ENCODE measurements at regions not wholly inside any gene's neighbourhood (a gene's known extent, or its start where the extent isn't known, plus 50 kb on each side); places are given as distances from the start of the nearest gene placed in this dataset.

- in situ Hi-C loops (cut with HindIII; ENCODE audit: low pct_unique_long_range_greater_than_20kb, low sequenced_read_pairs) = no loop called here
- ChIA-PET CTCF (interaction anchor here (0.7 kb wide), 1 partner anchor 893 kb away, joined by 3 read pairs; no protein-coding TSS in a partner anchor), POLR2A (no interaction called here)
- Histone ChIP-seq H3K4me3 (ENCODE audit: low read depth in 2 of 2, low read length in 2 of 2) (no peak overlapping the region), H3K27ac (ENCODE audit: low read length) (no peak overlapping the region), H3K9me3 (ENCODE audit: control insufficient read depth, insufficient read depth, low read depth, low read length) (no peaks in the 10 kb centered on the region), H3K36me3 (ENCODE audit: control insufficient read depth, insufficient read depth, low read length) (no peaks in the 10 kb centered on the region), H3K4me1 (ENCODE audit: control insufficient read depth, insufficient read depth, low read length) (no peaks in the 10 kb centered on the region), H3K27me3 (ENCODE audit: control insufficient read depth, insufficient read depth, low read length) (no peaks in the 10 kb centered on the region)
- intact Hi-C loops (cut with micrococcal nuclease; ENCODE audit: unreplicated experiment) = no loop called here
- ATAC-seq (no peak), DNase-seq (ENCODE audit: low read depth, low spot score) (no peak)
- TF ChIP-seq POLR2AphosphoS5 (IDR thresholded peaks at IDR 0.05; ENCODE audit: low read depth, low read length) = no peak
- no peak for TF ChIP-seq TCF7L2 (IDR thresholded peaks at IDR 0.05; ENCODE audit: low read depth, low read length)
- TF ChIP-seq CTCF (IDR thresholded peaks at IDR 0.05) = no peak
- no peak for TF ChIP-seq REST (IDR thresholded peaks at IDR 0.05; ENCODE audit: insufficient read depth in 1 of 2, low read depth in 2 of 2, low read length in 1 of 2)
- TF ChIP-seq SIN3A (IDR thresholded peaks at IDR 0.05; ENCODE audit: borderline replicate concordance, insufficient read depth, low read depth, low read length) = no peak
- BruUV-seq (replicated peaks) = no TSS peak
Observed at GRCh38 chr20:11445891-11446290, 471.8 kb upstream of the BTBD3 start.

GRCh38 chr20:11447371-11448100 lies 470.2 kb upstream of the BTBD3 start:
- DNase-seq (ENCODE audit: low read depth, low spot score) (no peak), ATAC-seq (no peak)
- Histone ChIP-seq H3K36me3 (ENCODE audit: control insufficient read depth, insufficient read depth, low read length) (no peaks in the 10 kb centered on the region), H3K27me3 (ENCODE audit: control insufficient read depth, insufficient read depth, low read length) (no peaks in the 10 kb centered on the region), H3K4me3 (ENCODE audit: low read depth in 2 of 2, low read length in 2 of 2) (no peak overlapping the region), H3K4me1 (ENCODE audit: control insufficient read depth, insufficient read depth, low read length) (no peaks in the 10 kb centered on the region), H3K9me3 (ENCODE audit: control insufficient read depth, insufficient read depth, low read depth, low read length) (no peaks in the 10 kb centered on the region), H3K27ac (ENCODE audit: low read length) (peak overlapping the region; percentile 29; the same call in 1 of the 2 replicates)
- intact Hi-C loops (cut with micrococcal nuclease; ENCODE audit: unreplicated experiment) (no loop called here), in situ Hi-C loops (cut with HindIII; ENCODE audit: low pct_unique_long_range_greater_than_20kb, low sequenced_read_pairs) (no loop called here)
- no TSS peak for BruUV-seq (replicated peaks)
- POLR2A ChIA-PET = no interaction called here
- TF ChIP-seq TCF7L2 (IDR thresholded peaks at IDR 0.05; ENCODE audit: low read depth, low read length) = no peak
- TF ChIP-seq CTCF (IDR thresholded peaks at IDR 0.05) = no peak
- TF ChIP-seq POLR2AphosphoS5 (IDR thresholded peaks at IDR 0.05; ENCODE audit: low read depth, low read length) = no peak
- CTCF ChIA-PET = interaction anchor here (0.7 kb wide), 1 partner anchor 186 kb away, joined by 4 read pairs; no protein-coding TSS in a partner anchor

Data from Panc1 (cell line).